T-helper 9 cell (primary cell): ENCODE measurements at regions not wholly inside any gene's neighbourhood (a gene's known extent, or its start where the extent isn't known, plus 50 kb on each side); places are given as distances from the start of the nearest gene placed in this dataset.
A peak's percentile ranks its signal among the peaks of the same experiment; 100 is the strongest.

ENCODE experiments used
- DNase-seq: peaks from one replicate; pipeline ENCODE4 v3.0.0-alpha.2; 2020

DNA sequence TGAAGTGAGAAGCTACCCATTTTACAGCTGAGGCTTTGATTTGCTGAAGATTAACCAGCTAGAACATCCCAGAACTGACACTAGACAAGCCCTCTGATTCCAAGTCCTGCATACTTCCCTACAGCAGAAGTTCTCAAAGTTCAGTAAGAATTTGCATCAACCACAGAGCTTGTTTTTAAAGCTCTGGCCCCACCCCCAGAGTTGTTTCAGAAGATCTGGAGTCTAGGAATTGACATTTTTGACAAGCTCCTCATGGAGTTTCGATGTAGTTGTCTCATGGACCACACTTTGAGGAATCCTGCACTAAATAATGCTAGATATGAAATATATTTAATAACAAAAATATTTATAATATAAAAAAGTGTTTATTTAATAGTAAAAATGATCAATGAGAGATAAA is 120.3 kb upstream of the ADAMTS18 start:
- DNase-seq = no peak

DNA sequence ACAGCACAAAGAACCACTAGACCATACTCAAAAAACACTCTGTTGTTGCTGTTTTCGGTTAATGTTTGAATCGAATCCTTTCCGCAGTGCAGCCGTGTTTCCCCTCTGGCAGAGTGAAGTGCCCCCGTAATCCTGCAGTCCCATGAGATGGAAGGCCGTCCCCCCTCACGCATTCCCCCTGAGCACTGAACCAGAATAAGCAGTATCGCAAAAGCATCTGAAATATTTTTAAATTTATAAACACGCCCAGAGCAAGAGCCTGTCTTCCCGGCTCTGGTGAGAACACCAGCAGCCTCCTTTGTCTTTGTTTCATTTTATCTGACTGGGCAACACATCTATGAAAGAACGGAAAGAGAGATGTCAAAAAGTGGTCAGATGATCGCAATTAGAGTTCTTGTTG is 121.0 kb upstream of the ADAMTS18 start:
- no peak for DNase-seq

DNA sequence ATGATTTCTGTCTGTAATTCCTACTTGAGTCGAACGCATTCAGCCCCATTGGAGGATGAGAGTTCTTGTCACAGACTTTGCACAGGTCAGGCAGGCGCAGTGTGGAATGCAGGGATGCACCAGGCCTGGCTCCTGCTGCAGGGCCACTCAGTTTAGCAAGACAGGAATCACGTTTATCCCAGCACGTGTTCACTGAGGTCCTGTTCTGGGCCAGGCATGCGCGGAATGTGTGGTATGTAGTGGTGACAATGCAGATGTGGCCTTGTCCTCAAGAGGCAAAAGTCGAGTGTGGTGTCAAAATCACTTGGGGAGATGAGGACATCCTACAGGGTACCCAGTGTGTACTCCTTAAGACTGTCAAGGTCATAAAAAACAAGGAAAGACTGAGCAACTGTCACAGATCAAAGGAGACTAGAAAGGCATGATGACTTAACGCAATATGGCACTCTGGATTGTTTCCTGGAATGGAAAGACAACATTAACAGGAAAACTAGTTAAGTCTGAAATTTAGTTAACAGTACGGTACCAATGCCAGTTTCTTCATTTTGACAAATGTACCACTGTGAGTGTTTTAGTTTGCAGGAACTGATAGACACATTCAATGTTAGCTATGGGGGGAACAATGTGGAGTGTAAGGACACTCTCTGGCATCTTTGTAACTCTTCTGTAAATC is 121.5 kb upstream of the ADAMTS18 start:
- DNase-seq = no peak

DNA sequence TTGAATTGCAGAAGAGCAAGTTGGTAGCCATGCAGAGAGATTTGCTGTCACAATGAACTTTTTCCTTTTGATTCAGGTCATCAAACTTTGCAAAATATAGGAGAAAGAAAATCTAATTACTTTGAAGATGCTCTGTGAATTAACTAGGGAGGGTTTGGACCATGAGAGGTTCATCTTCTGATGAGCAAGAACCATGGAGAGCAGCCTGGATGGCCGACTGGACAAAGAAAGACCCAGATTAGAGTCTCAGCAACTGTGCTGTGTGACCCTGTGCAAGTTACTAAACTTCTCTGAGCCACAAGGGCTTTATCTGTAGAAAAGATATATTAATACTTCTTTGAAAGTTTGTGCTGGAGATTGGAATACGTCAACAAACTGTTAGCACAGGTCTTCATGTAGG is 122.6 kb upstream of the ADAMTS18 start:
- no peak for DNase-seq

DNA sequence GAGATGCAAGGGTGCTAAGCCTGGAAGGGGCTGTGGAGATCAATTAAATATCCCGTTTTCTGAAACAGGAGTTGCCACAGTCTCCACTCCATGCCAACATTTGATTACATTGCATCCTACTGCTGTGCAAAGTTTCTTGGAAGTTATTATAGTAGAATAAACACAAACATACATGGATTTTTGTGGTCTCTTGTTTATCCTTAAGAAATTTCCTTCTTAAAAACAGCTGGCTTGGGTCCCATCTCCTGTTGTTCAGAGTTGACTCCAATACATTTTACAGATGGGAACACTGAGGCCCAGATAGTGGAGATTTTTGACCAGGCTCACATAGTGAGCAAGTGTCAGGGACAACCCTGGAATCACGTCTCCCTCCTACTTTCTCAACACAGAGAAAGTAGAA is 124.0 kb upstream of the ADAMTS18 start:
- DNase-seq = no peak

DNA sequence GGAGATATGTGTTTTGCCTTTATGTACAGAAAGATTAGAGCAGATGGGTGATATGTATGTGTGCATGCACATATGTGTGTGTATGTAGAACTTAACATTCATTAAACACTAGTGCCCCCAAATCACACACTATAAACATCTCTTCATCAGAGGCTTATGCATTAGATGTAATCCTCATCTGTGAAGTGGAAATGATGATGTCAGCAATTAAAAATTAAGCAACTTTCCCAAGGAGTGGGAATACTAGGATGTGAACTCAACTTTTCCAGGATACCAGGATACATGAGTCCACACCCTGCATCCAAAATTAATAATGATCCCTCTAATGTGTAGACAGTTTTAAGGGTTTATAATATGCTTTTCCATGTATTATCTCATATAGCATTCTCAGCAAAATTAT is 127.7 kb upstream of the ADAMTS18 start:
- DNase-seq = no peak

DNA sequence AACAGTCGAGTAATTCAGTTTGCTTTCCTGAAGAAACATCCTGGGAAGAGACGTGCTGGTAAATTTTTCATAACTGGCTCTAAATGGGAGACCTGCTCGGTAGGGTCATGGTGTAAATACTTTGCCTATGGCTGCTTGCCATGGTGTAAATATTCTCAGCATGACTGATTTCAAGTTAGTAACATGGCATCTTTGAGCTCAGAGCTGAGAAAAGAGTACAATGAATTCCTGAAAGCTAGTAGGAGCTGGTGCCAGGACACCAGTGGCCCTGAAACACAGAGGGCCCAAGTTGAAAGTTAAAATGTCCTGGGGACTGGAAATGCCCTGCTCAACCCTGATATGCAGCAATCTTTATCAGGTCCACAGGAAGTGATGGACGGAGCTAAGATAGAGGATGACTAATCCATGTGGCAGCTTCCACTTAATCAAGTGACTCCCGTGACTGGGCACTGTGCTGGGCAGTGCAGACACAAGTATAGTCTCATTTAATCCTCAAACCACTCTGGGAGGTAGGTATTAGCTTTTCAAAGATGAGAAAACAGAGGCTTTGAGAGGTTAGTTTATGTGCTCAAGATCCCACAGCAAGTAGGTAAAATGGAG is 130.1 kb upstream of the ADAMTS18 start:
- no peak for DNase-seq

DNA sequence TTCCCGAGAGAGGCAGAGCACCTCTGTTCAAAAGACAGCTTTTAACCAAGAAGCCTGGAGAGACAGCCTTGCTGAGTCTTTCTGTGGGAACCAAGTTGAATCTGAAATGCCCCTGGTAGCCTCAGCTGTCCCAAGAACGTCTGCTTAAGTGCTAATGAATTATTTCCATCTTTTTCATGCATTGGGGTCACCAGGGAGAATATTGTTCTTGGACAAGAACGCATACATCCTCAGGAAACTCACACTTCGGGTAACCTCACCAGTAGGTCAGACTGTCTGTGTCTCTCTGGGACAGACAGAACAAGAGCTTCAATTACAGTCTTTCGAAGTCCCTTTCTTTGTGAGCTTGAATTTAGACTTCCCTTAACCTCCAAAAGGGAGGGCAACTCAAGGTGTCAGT is 134.6 kb upstream of the ADAMTS18 start:
- DNase-seq = no peak

DNA sequence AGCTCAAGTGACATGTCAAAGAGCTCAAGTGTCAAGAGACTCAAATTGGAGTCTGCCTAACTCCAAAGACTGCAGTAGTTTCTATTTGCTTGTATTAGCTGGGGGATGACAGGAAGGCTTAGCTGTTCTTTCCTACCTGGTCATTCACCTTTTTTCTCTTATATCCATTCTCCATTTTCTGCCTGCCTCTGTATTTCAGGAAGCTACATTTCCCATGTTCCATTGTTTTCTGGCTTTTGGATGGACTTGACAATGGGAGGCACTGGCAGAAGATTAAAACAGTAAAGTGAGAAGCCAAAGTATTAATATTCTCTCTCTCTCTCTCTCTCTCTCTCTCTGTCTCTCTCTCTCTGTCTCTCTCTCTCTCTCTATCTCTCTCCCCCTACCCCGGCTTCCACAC is 135.7 kb upstream of the ADAMTS18 start:
- DNase-seq = no peak

DNA sequence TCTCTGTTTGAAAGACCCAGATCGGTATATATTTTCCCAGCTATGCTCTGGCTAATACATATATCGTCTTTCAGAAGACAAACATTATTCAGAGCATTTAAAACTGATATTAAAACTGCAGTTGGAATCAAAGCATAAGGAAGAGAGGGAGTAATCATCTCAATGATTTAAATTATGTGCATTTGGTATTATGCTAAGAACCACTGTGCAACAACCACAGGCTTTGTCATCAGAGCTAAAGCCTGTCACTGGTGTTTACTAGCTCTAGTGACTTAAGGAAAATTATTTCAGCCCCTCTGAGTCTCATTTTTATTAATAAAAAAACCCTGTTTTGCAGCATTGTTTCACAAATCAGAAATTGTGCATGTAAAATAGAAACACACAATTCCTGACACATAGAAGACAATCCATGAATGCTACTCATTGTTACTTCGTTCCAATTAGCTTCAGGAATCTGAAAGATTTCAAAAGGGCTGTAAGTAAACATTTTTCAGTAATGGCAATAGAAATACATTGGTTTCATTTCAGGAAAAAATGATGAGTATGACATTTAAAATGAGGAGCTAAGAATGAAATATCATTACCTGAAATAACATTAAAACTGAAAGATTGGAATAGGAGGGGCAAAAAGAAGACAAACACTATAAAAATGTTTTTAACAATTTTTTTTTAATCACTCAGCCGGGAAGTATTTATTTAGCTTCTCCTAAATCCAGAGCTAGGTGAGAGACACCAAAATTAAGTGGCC is 136.5 kb upstream of the ADAMTS18 start:
- DNase-seq = no peak

DNA sequence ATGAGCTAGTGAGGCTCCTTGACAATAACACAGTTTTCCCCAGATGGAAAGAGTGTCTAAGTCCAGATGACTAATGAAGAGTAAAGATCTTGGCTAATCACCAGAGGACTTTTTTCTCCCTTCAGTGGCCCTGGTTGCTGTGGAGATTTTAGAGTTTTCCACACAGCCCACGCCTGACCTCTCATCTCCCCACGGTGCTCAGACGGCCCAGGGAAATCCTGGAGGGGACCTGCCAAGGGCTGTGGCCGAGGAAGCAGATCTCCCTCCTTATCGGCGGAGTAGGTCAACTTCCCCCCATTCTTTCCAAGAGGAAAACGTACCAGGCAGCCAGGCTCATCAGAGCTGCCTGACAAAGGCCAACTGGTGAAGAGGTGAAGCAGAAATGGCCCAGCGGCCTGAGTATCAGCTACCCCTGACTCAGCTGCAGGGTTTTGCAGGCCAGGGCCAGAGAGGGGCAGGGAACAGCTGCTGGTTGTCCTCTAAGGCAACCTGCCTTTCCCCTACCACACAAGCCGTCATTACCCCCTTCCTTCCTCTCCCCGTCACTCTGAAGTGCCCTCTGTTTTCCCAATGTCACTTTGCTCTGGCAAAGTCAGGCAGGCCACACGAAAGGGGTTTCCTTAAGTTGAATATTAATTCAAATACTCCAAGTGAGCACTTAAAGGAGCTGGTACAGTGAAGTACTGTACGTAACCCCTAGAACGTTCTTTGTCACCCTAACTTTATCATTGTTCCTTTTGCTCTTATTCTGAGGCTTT is 140.2 kb upstream of the ADAMTS18 start:
- no peak for DNase-seq

DNA sequence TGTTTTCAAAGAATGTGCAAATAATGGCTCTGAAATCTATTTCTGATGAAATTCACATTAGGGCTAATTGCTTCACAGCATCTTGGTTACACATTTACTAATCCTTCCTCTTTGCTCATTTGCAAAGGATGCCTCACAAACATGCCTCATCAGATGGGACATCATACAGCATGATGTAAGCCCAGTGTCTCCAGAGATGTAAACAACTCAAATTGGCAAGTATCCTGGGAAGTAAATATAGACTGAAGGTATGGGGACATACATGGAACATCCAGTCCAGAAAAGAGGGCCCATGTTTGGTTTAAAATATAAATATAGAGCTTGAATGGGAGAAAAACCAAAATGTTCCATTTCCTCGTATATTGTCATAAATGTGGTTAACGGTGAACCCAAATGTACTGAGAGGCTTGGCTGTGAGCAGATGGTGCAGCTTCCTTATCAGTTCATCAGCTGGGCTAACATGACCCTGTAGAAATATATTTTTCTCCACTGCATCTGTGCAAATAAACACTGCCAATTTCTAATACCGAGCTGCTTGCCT is 142.9 kb upstream of the NUDT7 start:
- DNase-seq = no peak

DNA sequence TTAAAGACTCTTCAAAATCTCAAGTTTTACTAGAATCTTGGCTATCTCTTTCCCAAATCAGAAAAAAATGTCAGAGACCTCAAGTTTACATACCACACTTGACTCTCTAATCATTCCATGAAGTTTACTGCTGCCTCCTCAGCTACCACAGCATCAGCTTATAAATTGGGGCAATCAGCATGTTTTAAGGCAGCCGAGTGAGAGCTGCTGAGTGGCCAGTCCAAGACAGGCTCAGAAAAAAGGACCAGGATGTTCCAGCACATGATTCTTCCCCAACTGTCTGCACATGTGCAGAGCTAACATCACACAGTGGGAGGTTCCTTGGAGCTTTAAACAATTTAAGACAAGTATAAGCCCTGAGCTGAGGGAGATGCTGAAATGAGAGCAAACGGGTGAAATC is 140.6 kb upstream of the NUDT7 start:
- no peak for DNase-seq

DNA sequence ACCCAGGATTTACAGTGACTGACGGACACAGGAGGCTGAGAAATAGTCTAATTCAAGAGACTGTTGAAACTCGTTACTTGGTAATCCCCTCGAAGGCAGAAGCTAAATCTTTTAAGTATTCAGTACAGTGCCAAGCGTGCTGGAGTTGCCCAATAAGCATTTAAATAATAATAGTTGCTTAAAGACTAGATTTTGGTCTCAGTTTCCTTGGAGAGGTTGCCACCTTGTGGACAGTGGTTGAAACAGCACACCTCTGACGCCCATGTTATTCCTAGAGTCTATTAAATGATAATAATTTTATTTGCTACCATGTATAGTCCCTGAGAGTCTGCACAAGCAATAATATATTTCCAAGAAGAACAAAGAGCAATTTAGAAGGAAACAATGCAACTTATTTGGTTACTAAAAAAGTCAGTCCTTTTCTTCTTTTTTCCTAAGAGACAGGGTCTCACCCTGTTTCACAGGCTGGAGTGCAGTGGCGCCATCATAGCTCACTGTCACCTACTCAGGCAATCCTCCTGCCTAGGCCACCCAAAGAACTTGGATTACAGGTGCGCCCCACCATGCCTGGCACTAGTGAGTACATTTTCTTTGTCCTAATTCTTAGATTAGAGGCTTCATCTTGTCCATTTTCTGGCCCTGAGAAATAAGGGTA is 138.0 kb upstream of the NUDT7 start:
- peak; percentile 13 for DNase-seq

DNA sequence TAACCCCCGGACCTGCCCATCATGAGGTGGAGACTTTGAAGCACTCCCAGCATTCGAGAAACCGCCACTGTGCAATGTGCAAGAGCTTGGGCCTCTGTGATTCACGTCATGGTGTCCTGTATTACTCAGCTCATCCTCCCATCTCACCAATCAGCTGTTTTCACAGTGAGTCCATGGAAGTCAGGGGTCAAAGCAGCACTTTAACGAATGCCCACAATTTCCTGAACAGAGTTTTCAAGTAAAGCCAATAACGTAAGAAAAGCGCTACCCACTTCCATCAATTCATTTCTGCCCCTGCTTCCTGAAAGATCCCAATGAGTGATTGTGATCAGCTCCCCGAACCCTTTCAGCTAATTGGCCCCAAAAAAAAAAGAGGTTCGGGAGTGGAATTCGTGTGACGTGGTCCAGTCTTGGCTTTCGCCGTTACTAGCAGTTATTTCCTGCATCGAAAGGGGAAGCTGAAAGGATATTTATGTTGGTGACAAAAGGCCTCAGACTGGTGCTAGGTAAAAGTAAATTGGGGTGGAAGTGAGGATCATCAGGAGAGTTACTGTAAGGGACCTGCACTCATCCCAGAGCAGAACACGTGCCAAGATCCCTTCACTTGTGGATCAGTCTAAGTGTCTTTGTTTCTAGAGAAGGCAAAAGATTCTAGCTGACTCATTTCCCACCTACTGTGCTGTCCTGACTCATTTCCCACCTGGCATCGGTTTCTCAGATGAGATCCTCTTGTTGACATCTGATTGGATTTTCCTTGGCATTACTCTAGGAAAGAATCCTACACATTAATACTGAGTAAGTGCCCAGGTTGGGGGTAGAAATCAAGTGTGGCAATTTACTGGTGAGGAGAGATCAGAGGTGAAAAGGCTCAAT is 136.7 kb upstream of the NUDT7 start:
- no peak for DNase-seq

DNA sequence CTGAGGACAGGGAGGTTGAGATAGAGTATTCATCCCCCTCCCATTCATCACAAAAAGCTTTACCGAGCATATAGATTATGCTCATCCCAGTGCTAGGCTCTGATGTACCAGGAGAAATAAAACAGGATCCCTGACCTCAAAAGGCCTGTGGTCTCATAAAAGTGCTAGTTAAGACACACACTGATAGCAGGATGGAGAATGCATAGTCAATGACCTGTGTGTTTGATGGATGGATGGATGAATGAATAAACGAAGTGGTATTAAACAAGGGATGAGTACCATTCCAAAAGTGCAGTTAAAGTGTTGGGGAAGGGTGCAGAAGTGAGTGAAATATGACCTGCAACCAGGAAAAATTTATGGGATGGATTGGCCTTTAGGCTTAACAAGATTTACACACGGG is 133.9 kb upstream of the NUDT7 start:
- DNase-seq = no peak

DNA sequence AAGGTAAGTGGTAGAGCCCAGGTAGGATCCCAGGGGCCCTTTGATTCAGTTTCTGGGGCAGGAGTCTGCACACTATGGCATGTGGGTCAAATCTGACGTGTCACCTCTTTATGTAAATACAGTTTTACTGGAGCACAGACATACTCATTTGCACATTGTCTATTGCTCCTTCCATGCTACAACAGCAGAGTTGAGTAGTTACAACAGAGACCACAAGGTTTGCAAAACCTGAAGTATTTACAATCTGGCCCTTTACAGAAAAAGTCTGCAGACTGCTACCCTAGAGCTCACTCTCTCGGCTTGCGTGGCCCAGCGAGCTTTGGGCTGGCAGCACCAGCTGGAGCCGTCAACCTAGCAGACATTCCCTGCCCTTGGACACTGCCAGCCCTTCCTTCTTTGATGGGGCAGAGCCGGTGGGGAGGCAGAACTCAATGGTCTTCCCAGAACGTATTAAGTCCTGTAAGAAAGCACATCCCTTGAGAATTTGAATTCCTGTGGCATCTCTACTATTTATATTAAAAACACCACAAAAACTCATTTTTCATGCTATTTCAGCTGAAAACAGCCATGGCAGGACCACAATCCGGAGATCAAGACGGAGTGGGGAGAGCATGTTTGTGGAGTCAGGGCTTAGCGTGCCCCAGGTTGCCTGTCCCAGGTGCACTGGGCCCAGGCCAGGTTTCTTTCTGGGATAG is 133.1 kb upstream of the NUDT7 start:
- no peak for DNase-seq

DNA sequence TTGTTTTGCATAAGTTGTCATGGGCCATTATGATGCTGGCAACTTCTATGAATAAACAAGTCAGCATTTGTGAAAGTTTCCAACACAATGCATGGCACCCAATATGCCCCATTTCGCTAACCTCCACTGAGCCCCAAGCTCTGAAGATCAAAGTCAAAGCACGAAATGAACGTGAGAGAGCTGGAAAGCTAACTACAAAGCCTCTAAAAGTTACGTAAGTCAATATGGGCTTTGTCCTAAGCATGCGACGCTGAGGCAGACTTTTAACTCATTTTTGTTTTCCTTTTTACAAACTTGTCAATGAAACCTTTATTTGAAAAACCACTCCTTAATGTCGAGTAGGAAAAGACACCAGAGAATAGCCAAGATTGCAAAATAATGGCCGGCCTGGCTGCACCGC is 131.6 kb upstream of the NUDT7 start:
- no peak for DNase-seq

DNA sequence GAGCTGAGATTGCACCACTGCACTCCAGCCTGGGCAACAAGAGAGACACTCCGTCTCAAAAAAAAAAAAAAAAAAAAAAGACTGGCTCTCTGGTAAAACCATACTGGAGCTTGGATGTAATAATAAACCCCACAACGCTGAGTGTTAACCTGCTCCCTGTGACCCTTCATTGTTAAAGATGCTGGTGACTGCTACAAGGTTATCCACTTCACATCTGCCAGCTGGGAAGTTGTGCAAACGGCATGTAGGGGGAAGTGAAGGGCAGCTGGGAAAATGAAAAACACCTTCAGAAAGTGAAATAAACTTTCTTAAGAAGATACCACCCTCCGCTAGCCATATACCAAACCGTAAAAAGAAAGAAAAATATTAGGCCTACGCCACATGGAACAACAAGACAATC is 131.0 kb upstream of the NUDT7 start:
- DNase-seq = no peak

DNA sequence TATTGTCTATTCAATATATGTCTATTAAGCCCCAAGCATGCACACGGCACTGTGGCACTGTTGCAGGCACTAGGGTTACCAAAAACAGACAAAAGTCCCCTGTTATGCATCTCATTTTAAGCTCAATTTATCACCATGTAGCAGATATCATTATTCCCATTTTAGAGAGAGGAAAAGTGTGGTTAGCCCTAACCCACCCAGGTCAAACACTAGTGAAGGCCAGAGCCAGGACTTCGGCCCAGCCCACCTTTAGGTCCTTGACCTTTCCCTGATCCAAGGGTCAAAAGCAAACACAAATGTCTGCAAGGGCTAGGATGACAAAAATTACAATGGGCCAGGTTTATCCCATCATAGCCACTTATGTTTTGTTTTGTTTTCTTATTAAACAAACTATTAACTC is 130.3 kb upstream of the NUDT7 start:
- DNase-seq = no peak

DNA sequence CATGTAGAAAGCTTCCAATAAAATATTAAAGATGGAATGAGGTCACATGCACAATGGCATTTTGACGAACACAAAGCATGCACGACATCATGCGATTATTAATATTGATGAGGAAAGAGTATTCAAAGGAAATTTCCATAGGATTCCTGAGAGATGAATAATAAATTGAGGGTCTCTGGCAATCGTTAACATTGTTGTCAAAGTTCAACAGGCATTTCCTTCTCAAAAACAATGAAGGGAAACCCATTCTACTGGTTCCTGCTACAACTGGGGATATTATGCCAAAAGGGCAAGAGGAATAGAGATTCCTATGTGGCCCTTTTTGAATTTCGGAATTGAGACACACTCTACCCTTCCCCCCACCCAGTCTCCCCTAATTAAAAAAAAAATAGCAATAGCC is 128.3 kb upstream of the NUDT7 start:
- no peak for DNase-seq
